Prostate gland (tissue), 2 donors: ENCODE measurements at regions not wholly inside any gene's neighbourhood (a gene's known extent, or its start where the extent isn't known, plus 50 kb on each side); places are given as distances from the start of the nearest gene placed in this dataset.

Experiments
- CTCF ChIP-seq, 4 experiments: fragments of 200-600 bp in 2 of 4; fragments of 450-650 bp in 2 of 4; sonication (generic) in 2 of 4; IDR thresholded peaks; 1 replicate in 3 of 4; 2 replicates in 1 of 4; pipeline ENCODE4 v1.5.1; 2016 to 2019; ENCODE audit warnings: antibody characterized with exemption in 4 of 4, mild to moderate bottlenecking in 2 of 4, moderate library complexity in 2 of 4
- POLR2A ChIP-seq: fragments of 450-650 bp; IDR thresholded peaks from one replicate; pipeline ENCODE4 v1.6.1; 2016; ENCODE audit warnings: antibody characterized with exemption, mild to moderate bottlenecking
- POLR2AphosphoS5 ChIP-seq: sonication (generic); formaldehyde crosslinking; IDR thresholded peaks from one replicate; pipeline ENCODE4 v1.6.1; 2017; ENCODE audit warnings: antibody characterized with exemption

DNA sequence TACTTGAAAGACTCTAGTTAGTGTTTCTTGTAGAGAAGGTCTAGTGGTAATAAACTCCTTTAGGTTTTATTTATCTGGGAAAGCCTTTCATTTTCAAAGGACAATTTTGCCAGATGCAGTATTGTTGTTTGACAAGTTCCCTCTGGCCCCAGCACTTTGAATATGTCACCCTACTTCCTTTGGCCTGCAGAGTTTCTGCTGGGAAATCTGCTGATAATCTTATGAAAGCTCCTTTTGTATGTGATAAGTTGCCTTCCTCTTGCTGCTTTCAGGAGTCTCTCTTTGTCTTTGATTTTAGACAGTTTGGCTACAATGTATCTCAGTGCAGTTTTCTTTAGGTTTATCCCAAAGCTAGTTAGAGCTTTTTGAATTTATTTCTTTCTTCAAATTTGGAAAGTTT lies 106.2 kb upstream of the L3MBTL4 start:
- no peak for TF ChIP-seq CTCF (IDR thresholded peaks at IDR 0.05)
- no peak for TF ChIP-seq POLR2A
- no peak for TF ChIP-seq POLR2AphosphoS5
